ENCODE measurements at regions not wholly inside any gene's neighbourhood (a gene's known extent, or its start where the extent isn't known, plus 50 kb on each side); places are given as distances from the start of the nearest gene placed in this dataset.
"Not testable (repeated sequence)": the region's sequence is repeated elsewhere in the genome, so short reads cannot be mapped to it uniquely, and the experiment has no call there.

GRCh38 chr6:19394687-19395086 is 442.5 kb upstream of the ID4 start:
- no peaks in the 10 kb centered on the region for H3K27me3 ChIP-seq
- no peaks in the 10 kb centered on the region for H3K9me3 ChIP-seq
- H3K4me1 ChIP-seq (ENCODE audit: control insufficient read depth in 1 of 2, insufficient read depth in 1 of 2, low read depth in 1 of 2, low read length in 1 of 2), result no peaks in the 10 kb centered on the region
- no peaks in the 10 kb centered on the region for H3K36me3 ChIP-seq
- TF ChIP-seq CTCF (IDR thresholded peaks at IDR 0.05), result no peak
- H3K27ac ChIP-seq, result no peak overlapping the region
- H3K4me3 ChIP-seq (ENCODE audit: low read depth in 1 of 2, low read length in 1 of 2), result no peak overlapping the region

GRCh38 chr6:19395316-19395715 is 441.9 kb upstream of the ID4 start:
- H3K9me3 ChIP-seq, result no peaks in the 10 kb centered on the region
- H3K27ac ChIP-seq, result no peak overlapping the region
- H3K36me3 ChIP-seq, result no peaks in the 10 kb centered on the region
- no peaks in the 10 kb centered on the region for H3K4me1 ChIP-seq (ENCODE audit: control insufficient read depth in 1 of 2, insufficient read depth in 1 of 2, low read depth in 1 of 2, low read length in 1 of 2)
- no peak overlapping the region for H3K4me3 ChIP-seq (ENCODE audit: low read depth in 1 of 2, low read length in 1 of 2)
- no peaks in the 10 kb centered on the region for H3K27me3 ChIP-seq
- no peak for TF ChIP-seq CTCF (IDR thresholded peaks at IDR 0.05)

GRCh38 chr6:19399406-19399805 is 437.8 kb upstream of the ID4 start:
- Histone ChIP-seq H3K27ac (no peak overlapping the region), H3K4me1 (ENCODE audit: control insufficient read depth in 1 of 2, insufficient read depth in 1 of 2, low read depth in 1 of 2, low read length in 1 of 2) (no peaks in the 10 kb centered on the region), H3K27me3 (no peaks in the 10 kb centered on the region), H3K4me3 (ENCODE audit: low read depth in 1 of 2, low read length in 1 of 2) (no peak overlapping the region), H3K9me3 (no peaks in the 10 kb centered on the region), H3K36me3 (no peaks in the 10 kb centered on the region)
- no peak for TF ChIP-seq CTCF (IDR thresholded peaks at IDR 0.05)

- H3K4me3 ChIP-seq (ENCODE audit: low read depth in 1 of 2, low read length in 1 of 2); H3K27me3 ChIP-seq; H3K27ac ChIP-seq; H3K9me3 ChIP-seq; H3K36me3 ChIP-seq; H3K4me1 ChIP-seq (ENCODE audit: control insufficient read depth in 1 of 2, insufficient read depth in 1 of 2, low read depth in 1 of 2, low read length in 1 of 2): not testable (repeated sequence)
Observed at GRCh38 chr6:19404884-19405283, 432.3 kb upstream of the ID4 start.

GRCh38 chr6:19408331-19408730 is 428.8 kb upstream of the ID4 start:
- H3K4me3 ChIP-seq (ENCODE audit: low read depth in 1 of 2, low read length in 1 of 2), result no peak overlapping the region
- no peaks in the 10 kb centered on the region for H3K9me3 ChIP-seq
- H3K36me3 ChIP-seq, result no peaks in the 10 kb centered on the region
- no peak for TF ChIP-seq CTCF (IDR thresholded peaks at IDR 0.05)
- no peak overlapping the region for H3K27ac ChIP-seq
- H3K4me1 ChIP-seq (ENCODE audit: control insufficient read depth in 1 of 2, insufficient read depth in 1 of 2, low read depth in 1 of 2, low read length in 1 of 2), result no peaks in the 10 kb centered on the region
- no peaks in the 10 kb centered on the region for H3K27me3 ChIP-seq

GRCh38 chr6:19410481-19410880 is 426.7 kb upstream of the ID4 start:
- no peaks in the 10 kb centered on the region for H3K36me3 ChIP-seq
- no peak for TF ChIP-seq CTCF (IDR thresholded peaks at IDR 0.05)
- H3K27me3 ChIP-seq, result no peaks in the 10 kb centered on the region
- H3K27ac ChIP-seq, result no peak overlapping the region
- no peaks in the 10 kb centered on the region for H3K9me3 ChIP-seq
- H3K4me3 ChIP-seq (ENCODE audit: low read depth in 1 of 2, low read length in 1 of 2), result no peak overlapping the region
- H3K4me1 ChIP-seq (ENCODE audit: control insufficient read depth in 1 of 2, insufficient read depth in 1 of 2, low read depth in 1 of 2, low read length in 1 of 2), result no peaks in the 10 kb centered on the region
